ENCODE measurements at regions not wholly inside any gene's neighbourhood (a gene's known extent, or its start where the extent isn't known, plus 50 kb on each side); places are given as distances from the start of the nearest gene placed in this dataset.

GRCh38 chr10:53269482-53269881 lies 496.9 kb upstream of the MBL2 start:
- H3K4me3 ChIP-seq (ENCODE audit: low read depth in 1 of 5, low read length in 5 of 5), result no peak overlapping the region
- H3K27me3 ChIP-seq (ENCODE audit: control insufficient read depth in 5 of 5, insufficient read depth in 4 of 5, low read length in 5 of 5), result no peaks in the 10 kb centered on the region
- H3K9ac ChIP-seq (ENCODE audit: low read length in 5 of 5), result no peak overlapping the region
- peaks cover 0 to 4% (median 0%) of the 10 kb centered on the region in 5 donors for H3K9me3 ChIP-seq (ENCODE audit: control insufficient read depth in 5 of 5, low read length in 5 of 5)
- H3K27ac ChIP-seq (ENCODE audit: low read depth, low read length), result no peak overlapping the region
- H3K4me1 ChIP-seq (ENCODE audit: control insufficient read depth in 5 of 5, insufficient read depth in 5 of 5, low read length in 5 of 5), result no peaks in the 10 kb centered on the region
- no peaks in the 10 kb centered on the region for H3K36me3 ChIP-seq (ENCODE audit: control insufficient read depth in 5 of 5, insufficient read depth in 5 of 5, low read length in 5 of 5)

GRCh38 chr10:53260213-53260612 lies 487.6 kb upstream of the MBL2 start:
- no peaks in the 10 kb centered on the region for H3K4me1 ChIP-seq (ENCODE audit: control insufficient read depth in 5 of 5, insufficient read depth in 5 of 5, low read length in 5 of 5)
- no peak overlapping the region for H3K9ac ChIP-seq (ENCODE audit: low read length in 5 of 5)
- H3K27me3 ChIP-seq (ENCODE audit: control insufficient read depth in 5 of 5, insufficient read depth in 4 of 5, low read length in 5 of 5), result no peaks in the 10 kb centered on the region
- H3K36me3 ChIP-seq (ENCODE audit: control insufficient read depth in 5 of 5, insufficient read depth in 5 of 5, low read length in 5 of 5), result no peaks in the 10 kb centered on the region
- no peak overlapping the region for H3K4me3 ChIP-seq (ENCODE audit: low read depth in 1 of 5, low read length in 5 of 5)
- H3K9me3 ChIP-seq (ENCODE audit: control insufficient read depth in 5 of 5, low read length in 5 of 5), result no peaks in the 10 kb centered on the region
- H3K27ac ChIP-seq (ENCODE audit: low read depth, low read length), result no peak overlapping the region

- Histone ChIP-seq H3K27ac (ENCODE audit: low read depth, low read length) (no peak overlapping the region), H3K4me1 (ENCODE audit: control insufficient read depth in 5 of 5, insufficient read depth in 5 of 5, low read length in 5 of 5) (no peaks in the 10 kb centered on the region), H3K27me3 (ENCODE audit: control insufficient read depth in 5 of 5, insufficient read depth in 4 of 5, low read length in 5 of 5) (no peaks in the 10 kb centered on the region), H3K4me3 (ENCODE audit: low read depth in 1 of 5, low read length in 5 of 5) (no peak overlapping the region), H3K9ac (ENCODE audit: low read length in 5 of 5) (no peak overlapping the region), H3K36me3 (ENCODE audit: control insufficient read depth in 5 of 5, insufficient read depth in 5 of 5, low read length in 5 of 5) (no peaks in the 10 kb centered on the region), H3K9me3 (ENCODE audit: control insufficient read depth in 5 of 5, low read length in 5 of 5) (peaks cover 0 to 3% (median 0%) of the 10 kb centered on the region in 5 donors)
Measured at GRCh38 chr10:53256623-53257022, 484.0 kb upstream of the MBL2 start.

- H3K27ac ChIP-seq (ENCODE audit: low read depth, low read length), result no peak overlapping the region
Measured at GRCh38 chr10:53255661-53256205, 483.1 kb upstream of the MBL2 start.

GRCh38 chr10:53253221-53253620 lies 480.6 kb upstream of the MBL2 start:
- Histone ChIP-seq H3K4me3 (ENCODE audit: low read depth in 1 of 5, low read length in 5 of 5) (no peak overlapping the region), H3K4me1 (ENCODE audit: control insufficient read depth in 5 of 5, insufficient read depth in 5 of 5, low read length in 5 of 5) (no peaks in the 10 kb centered on the region)

More at GRCh38 chr10:53255661-53256205, 483.1 kb upstream of the MBL2 start:
- H3K4me1 ChIP-seq (ENCODE audit: control insufficient read depth in 5 of 5, insufficient read depth in 5 of 5, low read length in 5 of 5), result no peaks in the 10 kb centered on the region
- H3K27me3 ChIP-seq (ENCODE audit: control insufficient read depth in 5 of 5, insufficient read depth in 4 of 5, low read length in 5 of 5), result no peaks in the 10 kb centered on the region
- H3K36me3 ChIP-seq (ENCODE audit: control insufficient read depth in 5 of 5, insufficient read depth in 5 of 5, low read length in 5 of 5), result no peaks in the 10 kb centered on the region
- no peak overlapping the region for H3K4me3 ChIP-seq (ENCODE audit: low read depth in 1 of 5, low read length in 5 of 5)
- no peak overlapping the region for H3K9ac ChIP-seq (ENCODE audit: low read length in 5 of 5)
- H3K9me3 ChIP-seq (ENCODE audit: control insufficient read depth in 5 of 5, low read length in 5 of 5), result peaks cover 0 to 3% (median 0%) of the 10 kb centered on the region in 5 donors

GRCh38 chr10:53239873-53240272 lies 467.3 kb upstream of the MBL2 start:
- no peaks in the 10 kb centered on the region for H3K9me3 ChIP-seq (ENCODE audit: control insufficient read depth in 5 of 5, low read length in 5 of 5)

More at GRCh38 chr10:53253221-53253620, 480.6 kb upstream of the MBL2 start:
- H3K9me3 ChIP-seq (ENCODE audit: control insufficient read depth in 5 of 5, low read length in 5 of 5), result peaks cover 0 to 3% (median 0%) of the 10 kb centered on the region in 5 donors
- no peaks in the 10 kb centered on the region for H3K27me3 ChIP-seq (ENCODE audit: control insufficient read depth in 5 of 5, insufficient read depth in 4 of 5, low read length in 5 of 5)
- H3K36me3 ChIP-seq (ENCODE audit: control insufficient read depth in 5 of 5, insufficient read depth in 5 of 5, low read length in 5 of 5), result no peaks in the 10 kb centered on the region
- no peak overlapping the region for H3K9ac ChIP-seq (ENCODE audit: low read length in 5 of 5)
- no peak overlapping the region for H3K27ac ChIP-seq (ENCODE audit: low read depth, low read length)

GRCh38 chr10:53236941-53237340 lies 464.4 kb upstream of the MBL2 start:
- Histone ChIP-seq H3K27ac (ENCODE audit: low read depth, low read length) (no peak overlapping the region), H3K27me3 (ENCODE audit: control insufficient read depth in 5 of 5, insufficient read depth in 4 of 5, low read length in 5 of 5) (no peaks in the 10 kb centered on the region), H3K9ac (ENCODE audit: low read length in 5 of 5) (no peak overlapping the region), H3K36me3 (ENCODE audit: control insufficient read depth in 5 of 5, insufficient read depth in 5 of 5, low read length in 5 of 5) (no peaks in the 10 kb centered on the region), H3K4me1 (ENCODE audit: control insufficient read depth in 5 of 5, insufficient read depth in 5 of 5, low read length in 5 of 5) (no peaks in the 10 kb centered on the region), H3K4me3 (ENCODE audit: low read depth in 1 of 5, low read length in 5 of 5) (no peak overlapping the region), H3K9me3 (ENCODE audit: control insufficient read depth in 5 of 5, low read length in 5 of 5) (no peaks in the 10 kb centered on the region)

More at GRCh38 chr10:53239873-53240272, 467.3 kb upstream of the MBL2 start:
- no peaks in the 10 kb centered on the region for H3K36me3 ChIP-seq (ENCODE audit: control insufficient read depth in 5 of 5, insufficient read depth in 5 of 5, low read length in 5 of 5)
- no peak overlapping the region for H3K4me3 ChIP-seq (ENCODE audit: low read depth in 1 of 5, low read length in 5 of 5)
- H3K27me3 ChIP-seq (ENCODE audit: control insufficient read depth in 5 of 5, insufficient read depth in 4 of 5, low read length in 5 of 5), result no peaks in the 10 kb centered on the region
- no peak overlapping the region for H3K9ac ChIP-seq (ENCODE audit: low read length in 5 of 5)
- H3K4me1 ChIP-seq (ENCODE audit: control insufficient read depth in 5 of 5, insufficient read depth in 5 of 5, low read length in 5 of 5), result no peaks in the 10 kb centered on the region
- H3K27ac ChIP-seq (ENCODE audit: low read depth, low read length), result no peak overlapping the region

- Histone ChIP-seq H3K36me3 (ENCODE audit: control insufficient read depth in 5 of 5, insufficient read depth in 5 of 5, low read length in 5 of 5) (no peaks in the 10 kb centered on the region), H3K27ac (ENCODE audit: low read depth, low read length) (no peak overlapping the region), H3K27me3 (ENCODE audit: control insufficient read depth in 5 of 5, insufficient read depth in 4 of 5, low read length in 5 of 5) (no peaks in the 10 kb centered on the region), H3K9ac (ENCODE audit: low read length in 5 of 5) (no peak overlapping the region), H3K4me3 (ENCODE audit: low read depth in 1 of 5, low read length in 5 of 5) (no peak overlapping the region), H3K4me1 (ENCODE audit: control insufficient read depth in 5 of 5, insufficient read depth in 5 of 5, low read length in 5 of 5) (no peaks in the 10 kb centered on the region), H3K9me3 (ENCODE audit: control insufficient read depth in 5 of 5, low read length in 5 of 5) (no peaks in the 10 kb centered on the region)
Measured at GRCh38 chr10:53233749-53234148, 461.2 kb upstream of the MBL2 start.

GRCh38 chr10:53230651-53231050 lies 458.1 kb upstream of the MBL2 start:
- H3K27ac ChIP-seq (ENCODE audit: low read depth, low read length), result no peak overlapping the region
- no peaks in the 10 kb centered on the region for H3K4me1 ChIP-seq (ENCODE audit: control insufficient read depth in 5 of 5, insufficient read depth in 5 of 5, low read length in 5 of 5)
- H3K27me3 ChIP-seq (ENCODE audit: control insufficient read depth in 5 of 5, insufficient read depth in 4 of 5, low read length in 5 of 5), result no peaks in the 10 kb centered on the region
- H3K9me3 ChIP-seq (ENCODE audit: control insufficient read depth in 5 of 5, low read length in 5 of 5), result no peaks in the 10 kb centered on the region
- no peak overlapping the region for H3K4me3 ChIP-seq (ENCODE audit: low read depth in 1 of 5, low read length in 5 of 5)
- H3K36me3 ChIP-seq (ENCODE audit: control insufficient read depth in 5 of 5, insufficient read depth in 5 of 5, low read length in 5 of 5), result no peaks in the 10 kb centered on the region
- H3K9ac ChIP-seq (ENCODE audit: low read length in 5 of 5), result no peak overlapping the region

DNA sequence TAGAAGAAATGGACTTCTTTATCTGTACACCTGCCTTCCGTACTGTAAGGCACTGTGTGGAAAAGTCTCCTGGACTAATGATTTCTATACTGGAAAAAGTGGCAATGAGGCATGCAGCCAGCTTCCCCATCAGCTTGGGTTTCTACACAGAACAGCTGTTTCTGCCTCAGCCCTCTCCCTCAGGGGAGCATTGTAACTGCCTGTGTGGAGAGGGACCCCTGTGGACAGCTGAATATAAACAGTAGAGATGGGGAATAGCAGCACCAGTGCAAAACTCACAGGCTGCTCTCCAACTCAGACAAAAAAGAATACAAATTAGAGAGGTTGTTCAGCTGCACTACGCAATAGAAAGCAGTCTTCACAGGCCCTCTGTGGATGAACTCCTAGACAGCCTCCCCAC lies 451.3 kb upstream of the MBL2 start:
- Histone ChIP-seq H3K36me3 (ENCODE audit: control insufficient read depth in 5 of 5, insufficient read depth in 5 of 5, low read length in 5 of 5) (no peaks in the 10 kb centered on the region), H3K9me3 (ENCODE audit: control insufficient read depth in 5 of 5, low read length in 5 of 5) (no peaks in the 10 kb centered on the region), H3K27ac (ENCODE audit: low read depth, low read length) (no peak overlapping the region), H3K4me1 (ENCODE audit: control insufficient read depth in 5 of 5, insufficient read depth in 5 of 5, low read length in 5 of 5) (no peaks in the 10 kb centered on the region), H3K4me3 (ENCODE audit: low read depth in 1 of 5, low read length in 5 of 5) (no peak overlapping the region), H3K27me3 (ENCODE audit: control insufficient read depth in 5 of 5, insufficient read depth in 4 of 5, low read length in 5 of 5) (no peaks in the 10 kb centered on the region), H3K9ac (ENCODE audit: low read length in 5 of 5) (no peak overlapping the region)

GRCh38 chr10:53222806-53223205 lies 450.2 kb upstream of the MBL2 start:
- no peaks in the 10 kb centered on the region for H3K27me3 ChIP-seq (ENCODE audit: control insufficient read depth in 5 of 5, insufficient read depth in 4 of 5, low read length in 5 of 5)
- no peaks in the 10 kb centered on the region for H3K9me3 ChIP-seq (ENCODE audit: control insufficient read depth in 5 of 5, low read length in 5 of 5)
- no peaks in the 10 kb centered on the region for H3K36me3 ChIP-seq (ENCODE audit: control insufficient read depth in 5 of 5, insufficient read depth in 5 of 5, low read length in 5 of 5)
- H3K4me1 ChIP-seq (ENCODE audit: control insufficient read depth in 5 of 5, insufficient read depth in 5 of 5, low read length in 5 of 5), result no peaks in the 10 kb centered on the region
- H3K4me3 ChIP-seq (ENCODE audit: low read depth in 1 of 5, low read length in 5 of 5), result no peak overlapping the region
- H3K9ac ChIP-seq (ENCODE audit: low read length in 5 of 5), result no peak overlapping the region
- no peak overlapping the region for H3K27ac ChIP-seq (ENCODE audit: low read depth, low read length)

Measured in subcutaneous abdominal adipose tissue (tissue), 5 donors.